Hippocampal formation (tissue), 2 donors: ENCODE measurements at regions not wholly inside any gene's neighbourhood (a gene's known extent, or its start where the extent isn't known, plus 50 kb on each side); places are given as distances from the start of the nearest gene placed in this dataset.
"Not testable (repeated sequence)": the region's sequence is repeated elsewhere in the genome, so short reads cannot be mapped to it uniquely, and the experiment has no call there.

Experiments used
- DNase-seq, 2 donors: peaks; one replicate each; lab custom pipeline; 2025; lab: John Stamatoyannopoulos, UW

DNA sequence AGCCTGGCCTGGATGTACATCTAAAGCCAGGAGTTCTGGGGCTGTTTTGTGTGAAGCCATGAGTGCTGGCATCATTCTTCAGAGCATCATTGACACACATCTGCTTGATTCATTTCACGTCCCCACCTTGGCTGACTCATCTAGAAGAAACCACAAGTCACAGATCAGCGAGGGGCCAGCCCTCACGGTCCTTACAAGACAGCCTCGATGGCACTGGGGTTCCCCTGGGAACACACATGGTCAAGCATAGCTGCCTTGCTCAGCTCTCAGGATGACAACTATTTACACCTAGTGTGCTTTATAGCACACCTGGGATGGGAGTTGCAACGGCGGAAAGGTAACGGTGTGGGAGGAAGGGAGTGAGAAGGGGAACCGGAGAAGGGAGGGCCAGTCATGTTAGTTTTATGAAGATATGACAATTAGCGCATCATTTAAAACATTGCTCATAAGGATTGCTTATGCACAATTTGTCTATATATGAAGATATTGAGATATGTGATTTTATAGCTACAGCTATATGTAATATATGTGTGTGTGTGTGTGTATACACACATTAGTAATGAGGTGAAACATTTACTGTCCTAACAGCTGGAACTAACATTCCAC, 227.1 kb downstream of the RPLP1 start:
- no peak for DNase-seq

DNA sequence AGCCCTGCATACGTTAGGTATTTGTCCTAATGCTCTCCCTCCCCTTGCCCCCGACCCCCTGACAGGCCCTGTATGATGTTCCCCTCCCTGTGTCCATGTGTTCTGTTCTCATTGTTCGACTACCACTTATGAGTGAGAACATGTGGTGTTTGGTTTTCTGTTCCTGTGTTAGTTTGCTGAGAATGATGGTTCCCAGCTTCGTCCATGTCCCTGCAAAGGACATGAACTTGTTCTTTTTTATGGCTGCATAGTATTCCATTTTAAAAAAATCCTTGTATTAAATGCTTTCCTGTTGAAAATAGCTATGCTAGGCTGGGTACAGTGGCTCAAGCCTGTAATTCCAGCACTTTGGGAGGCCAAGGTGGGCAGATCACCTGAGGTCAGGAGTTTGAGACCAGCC, 232.2 kb downstream of the RPLP1 start:
- DNase-seq = not testable (repeated sequence)

DNA sequence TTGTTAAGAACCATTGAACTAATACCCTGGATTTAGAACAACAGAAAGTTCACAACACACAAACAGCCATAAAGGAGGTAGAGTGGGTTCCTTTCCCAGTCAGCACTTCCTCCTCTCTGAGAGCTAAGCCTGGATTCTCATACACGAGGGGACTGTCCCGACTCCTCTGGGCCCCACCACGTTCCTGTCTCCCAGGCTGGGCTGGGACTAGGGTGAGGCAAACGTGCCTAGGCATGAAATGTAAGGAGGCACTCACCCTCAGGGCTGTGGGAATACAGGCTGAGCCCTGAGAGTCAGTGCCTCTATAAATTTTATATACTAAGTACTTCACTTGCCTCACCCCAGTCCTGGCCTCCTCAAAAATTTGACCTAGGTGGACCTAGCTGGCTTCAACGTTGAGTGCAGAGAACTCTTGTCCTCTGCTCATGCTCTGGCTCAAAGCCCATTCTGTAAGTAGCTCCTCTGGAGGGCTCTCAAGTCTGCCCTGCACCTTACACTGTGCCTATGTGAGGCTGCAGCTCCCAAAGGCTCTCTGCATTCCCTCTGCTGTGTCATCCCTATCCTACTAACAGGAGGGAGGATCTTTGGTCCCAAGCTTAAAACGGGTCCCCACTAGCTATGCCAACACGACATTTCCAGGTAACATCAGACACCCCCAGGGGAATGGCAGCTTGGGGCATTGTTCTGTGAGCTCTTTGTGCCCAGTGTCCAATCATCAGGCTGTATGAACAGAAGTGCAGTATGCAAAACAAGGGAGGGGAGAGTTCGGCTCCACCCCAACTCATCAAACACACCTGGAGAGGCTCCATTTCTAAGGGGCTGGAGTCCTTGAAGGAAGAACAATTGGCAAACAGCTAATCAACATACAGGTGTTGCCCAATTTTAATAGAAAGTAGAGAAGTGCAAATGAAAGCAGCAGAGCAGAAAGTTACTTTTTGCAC, 233.2 kb downstream of the RPLP1 start:
- DNase-seq = no peak

DNA sequence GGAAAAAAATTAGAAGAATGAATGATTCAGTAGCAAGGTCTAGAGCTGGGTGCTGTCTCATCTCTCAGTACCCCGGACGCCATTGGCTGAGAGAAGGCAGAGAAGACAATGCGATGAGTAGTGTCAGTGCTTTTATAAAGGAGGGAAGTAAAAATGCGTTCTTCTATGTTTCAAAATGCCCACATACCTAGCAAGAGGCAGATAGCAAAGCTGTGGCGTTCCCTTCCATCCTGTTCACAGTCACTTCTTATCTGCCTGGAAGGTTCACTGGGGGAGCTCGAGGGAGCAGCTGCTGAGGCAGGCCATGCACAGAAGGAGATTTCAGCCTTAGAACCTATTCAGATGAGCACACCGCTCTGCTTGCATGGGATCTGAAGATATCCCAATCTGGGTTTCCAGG, 234.0 kb downstream of the RPLP1 start:
- DNase-seq = no peak

DNA sequence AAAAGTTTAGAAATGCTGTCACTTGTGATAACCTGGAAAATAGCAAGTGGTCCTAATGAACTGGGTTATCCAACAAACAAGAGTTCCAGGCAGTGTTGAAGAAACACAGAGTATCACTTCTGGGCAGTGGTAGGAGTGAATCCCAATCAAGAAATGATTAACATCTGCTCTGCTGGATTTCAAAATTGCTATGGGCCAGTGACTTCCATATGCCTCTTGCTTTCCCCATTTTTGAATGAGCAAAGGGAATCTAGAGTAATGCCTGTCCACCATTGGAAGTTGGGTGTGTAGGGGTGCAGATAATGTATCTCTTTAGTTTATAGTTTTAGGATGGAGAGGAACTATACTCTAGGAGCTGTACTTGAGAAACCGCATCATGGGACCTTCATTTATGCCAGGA, 236.5 kb downstream of the RPLP1 start:
- DNase-seq = no peak

DNA sequence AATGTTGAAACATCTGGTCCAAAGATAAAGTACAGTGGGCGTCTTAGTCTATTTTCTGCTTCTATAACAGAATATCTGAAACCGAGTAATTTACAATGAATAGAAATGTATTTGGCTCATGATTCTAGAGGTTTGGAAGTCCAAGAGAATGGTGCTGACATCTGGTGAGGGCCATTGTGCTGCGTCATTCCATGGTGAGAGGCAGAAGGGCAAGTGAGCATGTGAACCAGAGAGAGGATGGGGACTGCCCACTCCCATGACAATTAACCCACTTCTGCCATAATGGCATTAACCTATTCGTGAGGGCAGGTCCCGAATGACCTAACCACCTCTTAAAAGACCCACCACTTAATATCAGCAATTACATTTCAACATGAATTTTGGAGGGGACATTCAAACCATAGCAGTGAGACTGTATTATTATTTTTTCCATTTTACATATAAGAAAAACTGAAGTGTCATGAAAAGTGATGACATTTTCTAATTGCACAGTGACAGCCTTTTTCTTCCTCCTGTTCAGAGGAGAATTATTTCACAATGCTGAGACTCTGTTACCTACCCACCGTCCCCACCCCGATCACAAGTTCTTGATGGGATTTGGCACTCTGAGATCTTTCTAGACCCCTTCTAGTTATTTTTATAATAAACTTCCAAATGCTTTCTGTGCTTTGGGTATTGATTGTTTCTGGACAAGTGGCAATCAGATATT, 238.8 kb downstream of the RPLP1 start:
- DNase-seq = no peak

DNA sequence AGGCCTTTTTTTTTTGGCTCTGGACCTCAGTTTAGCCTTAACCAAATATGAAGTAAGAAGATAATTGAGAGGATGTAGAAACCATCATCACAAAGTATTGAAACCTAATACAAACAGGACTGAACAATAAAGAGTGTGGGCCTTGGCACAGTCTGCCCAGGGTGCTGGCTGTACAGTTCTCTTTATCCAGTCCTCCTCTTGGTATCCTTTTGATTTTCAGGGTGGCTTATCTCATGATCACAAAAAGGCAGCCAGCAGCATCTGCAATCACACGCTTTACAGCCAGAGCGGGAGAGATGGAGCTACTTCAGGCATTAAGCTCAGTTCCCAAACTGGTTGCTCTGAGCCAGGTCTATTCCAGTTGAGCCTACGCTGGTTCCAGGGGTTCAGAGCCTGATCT, 239.7 kb downstream of the RPLP1 start:
- no peak for DNase-seq

DNA sequence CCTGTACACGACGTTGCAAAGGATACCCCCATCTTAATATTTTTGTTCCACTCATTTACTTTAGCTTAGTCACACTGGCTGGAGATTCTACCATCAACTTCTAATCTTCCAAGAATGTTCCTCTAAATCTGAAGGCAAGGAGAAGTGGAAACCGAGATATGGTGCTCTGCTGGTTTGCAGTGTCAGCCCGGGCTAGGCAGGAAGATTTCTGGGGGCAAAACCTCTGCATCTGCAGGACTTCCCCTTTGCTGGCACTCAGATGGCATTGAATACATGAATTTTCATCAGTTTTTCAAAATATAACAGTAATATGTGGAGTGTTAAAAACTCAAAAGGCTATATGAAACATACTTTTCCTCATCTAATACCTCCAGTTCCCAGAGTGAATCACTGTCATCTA, 240.4 kb downstream of the RPLP1 start:
- DNase-seq = no peak

DNA sequence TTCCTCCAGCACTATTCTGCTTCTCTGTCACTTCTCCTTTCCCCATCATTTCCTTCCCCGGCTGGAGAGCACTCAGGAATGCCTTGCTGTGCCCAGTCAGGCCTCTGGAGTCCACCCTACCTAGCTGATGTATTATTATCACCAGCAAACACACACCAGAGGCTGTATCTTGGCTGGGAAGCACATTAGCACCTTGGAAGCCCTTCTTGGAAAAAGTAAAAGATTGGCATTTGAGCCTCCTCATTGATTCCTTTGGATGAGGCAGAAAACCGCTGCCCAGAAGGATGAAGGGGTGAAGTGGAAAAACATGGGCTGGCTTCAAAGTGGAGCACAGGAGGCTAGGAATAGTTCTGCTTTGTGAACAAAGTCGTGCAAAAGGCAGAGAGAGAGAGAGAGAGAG, 244.3 kb downstream of the RPLP1 start:
- DNase-seq = no peak

DNA sequence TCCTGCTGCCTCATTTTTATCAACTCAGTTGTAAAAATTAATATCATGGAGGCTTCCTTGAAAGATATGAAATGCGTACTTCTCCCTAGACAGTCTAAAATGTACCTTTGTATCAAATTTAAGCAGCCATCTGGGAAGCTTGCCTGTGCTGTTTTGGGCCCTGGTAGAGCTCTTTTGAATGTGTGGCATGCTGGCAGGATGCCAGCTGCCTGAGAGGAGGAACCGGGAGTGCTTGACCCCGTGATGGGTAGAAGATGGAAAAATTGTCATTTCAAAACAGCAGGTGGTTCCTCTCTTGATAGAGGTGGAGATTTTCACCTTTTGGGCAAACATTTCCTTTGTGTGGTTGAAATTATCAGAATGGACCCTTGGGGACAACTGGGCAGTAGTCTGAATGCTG, 245.3 kb downstream of the RPLP1 start:
- DNase-seq = peak in 1 of 2 donors; percentile 8

DNA sequence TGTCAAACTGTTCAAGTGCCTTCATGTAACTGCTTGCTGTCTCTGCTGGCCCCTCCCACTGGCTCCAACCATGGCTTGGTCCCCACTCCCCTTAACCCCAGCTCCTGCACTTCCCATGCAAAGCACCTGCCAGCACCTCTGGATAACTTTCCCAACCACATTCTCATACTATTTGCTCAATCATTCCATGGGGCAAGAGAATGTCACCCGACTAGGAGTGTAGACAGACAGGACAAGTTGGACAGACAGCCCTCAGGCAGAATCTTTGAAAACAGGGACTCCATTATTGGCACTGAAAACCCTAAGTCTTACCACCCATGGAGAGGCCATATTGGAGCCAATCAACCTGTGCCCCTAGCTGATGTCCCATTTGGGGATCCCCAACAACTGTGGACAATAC, 246.5 kb downstream of the RPLP1 start:
- DNase-seq = no peak

DNA sequence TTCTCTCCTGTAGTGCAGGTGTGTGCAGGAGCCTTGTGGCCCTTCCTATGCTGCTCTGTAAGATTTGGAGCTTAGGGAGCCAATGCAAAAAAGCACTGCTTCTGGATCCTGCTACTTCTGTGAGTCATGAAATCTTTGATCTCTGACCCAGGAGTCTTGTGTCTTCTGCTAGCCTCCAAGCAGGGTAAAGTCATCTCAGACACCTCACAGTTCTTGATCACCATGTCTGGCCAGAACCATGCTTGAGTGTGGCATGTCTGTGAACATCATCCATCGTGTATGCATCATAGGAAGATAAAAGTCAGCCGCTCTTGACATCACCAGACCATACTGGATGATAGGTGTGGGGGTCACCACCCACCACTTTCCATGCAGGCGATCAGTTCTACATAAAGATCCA, 247.8 kb downstream of the RPLP1 start:
- no peak for DNase-seq

DNA sequence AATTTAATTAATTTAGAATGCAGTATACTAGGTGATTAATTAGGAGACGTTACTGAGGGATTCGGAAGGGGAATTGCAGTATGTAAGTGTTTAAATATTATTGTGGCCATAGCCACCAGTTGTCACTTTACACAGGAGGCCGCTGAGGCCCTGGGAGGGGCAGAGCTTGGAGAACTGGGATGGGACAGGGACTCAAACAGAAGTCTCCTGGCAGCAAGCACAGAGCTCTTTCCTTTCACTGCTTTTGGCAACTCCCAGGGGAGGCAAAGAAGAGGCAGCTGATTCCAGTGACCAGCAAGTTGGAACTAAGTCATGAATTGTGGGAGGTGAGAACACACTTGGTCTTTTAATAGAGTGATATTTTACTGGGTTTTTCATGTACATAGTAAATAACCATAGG, 248.6 kb downstream of the RPLP1 start:
- no peak for DNase-seq

DNA sequence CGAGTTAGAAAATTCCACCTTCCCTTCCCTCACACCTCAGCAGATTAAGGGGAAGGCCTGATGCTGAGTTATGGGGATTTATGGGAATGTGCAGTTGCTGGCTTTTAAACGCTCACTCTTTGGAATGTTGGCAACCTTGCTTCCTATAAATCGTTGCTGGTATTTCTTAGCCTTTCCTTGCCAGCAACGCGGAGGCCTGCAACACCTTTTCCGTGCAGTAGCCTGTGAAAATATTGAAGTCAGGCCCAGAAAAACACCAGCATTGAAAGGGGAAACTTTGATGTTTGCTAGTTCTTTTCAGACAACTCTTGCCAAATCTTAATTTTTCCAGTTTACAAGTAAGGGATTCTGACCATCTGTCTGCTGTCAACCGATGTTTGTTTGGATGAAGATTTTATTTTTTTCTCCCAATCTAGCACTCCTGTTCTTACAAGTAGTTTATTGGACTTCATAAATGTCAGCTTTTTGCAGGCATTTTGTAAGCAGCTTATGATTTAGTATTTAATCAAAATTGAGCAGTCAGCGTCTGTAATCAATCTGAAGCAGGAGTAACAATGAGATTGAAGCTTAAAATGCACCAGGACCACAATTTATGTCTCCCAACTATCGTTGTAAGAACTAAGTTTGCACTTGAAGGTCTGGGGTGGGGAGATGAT, 251.0 kb downstream of the RPLP1 start:
- no peak for DNase-seq

DNA sequence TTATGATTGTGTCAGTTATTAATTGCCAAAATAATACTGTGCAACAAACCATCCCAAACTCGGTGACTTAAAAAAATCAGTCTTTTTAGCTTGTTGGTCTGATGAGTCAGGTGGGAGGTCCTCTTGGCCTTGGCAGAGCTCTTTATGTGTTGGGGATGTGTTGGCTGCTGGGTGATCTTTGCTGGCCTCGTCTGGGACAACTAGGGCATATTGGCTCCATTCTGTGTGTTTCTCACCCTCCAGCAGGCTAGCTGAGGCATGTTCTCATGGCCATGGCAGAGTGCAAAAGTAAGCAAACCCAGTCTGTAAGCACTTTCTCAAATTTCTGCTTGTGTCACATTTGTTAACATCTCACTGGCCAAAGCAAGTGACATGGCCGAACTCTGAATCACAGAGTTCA, 251.6 kb downstream of the RPLP1 start:
- no peak for DNase-seq

DNA sequence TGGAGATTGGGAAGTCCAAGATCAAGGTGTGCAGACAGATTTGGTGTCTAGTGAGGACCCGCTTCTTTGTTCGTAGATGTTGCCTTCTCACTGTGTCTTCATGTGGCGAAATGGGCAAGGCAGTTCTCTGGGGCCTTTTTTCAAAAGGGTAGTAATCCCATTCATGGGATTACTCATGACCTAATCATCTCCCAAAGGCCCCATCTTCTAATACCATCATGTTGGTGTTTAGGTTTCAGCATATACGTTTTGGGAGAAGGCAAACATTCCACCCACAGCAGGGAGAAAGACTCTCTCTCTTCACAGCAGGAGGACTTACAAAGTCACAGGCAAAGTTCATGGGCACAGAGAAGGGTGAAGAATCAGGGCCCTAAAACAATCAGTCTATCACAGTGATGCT, 252.1 kb downstream of the RPLP1 start:
- DNase-seq = no peak

DNA sequence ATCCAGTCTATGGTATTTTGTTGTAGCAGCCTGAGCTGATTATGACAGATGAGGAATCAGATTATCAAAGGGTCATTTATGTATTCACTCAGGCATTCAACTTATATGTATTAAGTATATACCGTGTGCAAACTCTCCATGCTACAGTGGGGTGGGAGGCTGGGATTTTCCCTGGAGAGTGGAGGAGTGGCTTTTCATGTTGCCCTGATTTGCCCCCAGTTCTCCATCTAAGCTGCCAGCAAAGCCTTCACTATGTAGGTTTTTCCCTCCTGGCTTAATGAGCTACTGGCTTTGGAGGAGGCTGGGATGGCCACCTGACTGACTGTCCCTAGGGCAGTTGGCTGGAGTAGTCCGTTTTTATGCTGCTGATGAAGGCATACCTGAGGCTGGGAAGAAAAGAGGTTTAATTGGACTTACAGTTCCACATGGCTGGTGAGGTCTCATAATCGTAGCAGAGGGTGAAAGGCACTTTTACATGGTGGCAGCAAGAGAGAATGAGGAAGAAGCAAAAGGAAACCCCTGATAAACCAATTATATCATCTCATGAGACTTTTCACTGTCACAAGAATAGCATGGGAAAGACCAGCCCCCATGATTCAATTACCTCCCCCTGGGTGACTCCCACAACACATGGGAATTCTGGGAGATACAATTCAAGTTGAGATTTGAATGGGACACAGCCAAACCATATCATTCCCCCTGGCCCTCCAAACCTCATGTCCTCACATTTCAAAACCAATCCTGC, 253.9 kb downstream of the RPLP1 start:
- no peak for DNase-seq

DNA sequence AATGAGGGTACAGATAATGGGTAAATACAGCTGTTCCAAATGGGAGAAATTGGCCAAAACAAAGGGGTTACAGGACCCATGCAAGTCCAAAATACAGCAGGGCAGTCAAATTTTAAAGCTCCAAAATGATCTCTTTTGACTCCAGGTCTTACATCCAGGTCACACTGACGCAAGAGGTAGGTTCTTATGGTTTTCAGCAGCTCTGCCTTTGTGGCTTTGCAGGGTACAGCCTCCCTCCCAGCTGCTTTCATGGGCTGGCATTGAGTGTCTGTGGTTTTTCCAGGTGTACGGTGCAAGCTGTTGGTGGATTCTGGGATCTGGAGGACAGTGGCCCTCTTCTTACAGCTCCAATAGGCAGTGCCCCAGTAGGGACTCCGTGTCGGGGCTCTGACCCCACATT, 254.6 kb downstream of the RPLP1 start:
- DNase-seq = not testable (repeated sequence)

DNA sequence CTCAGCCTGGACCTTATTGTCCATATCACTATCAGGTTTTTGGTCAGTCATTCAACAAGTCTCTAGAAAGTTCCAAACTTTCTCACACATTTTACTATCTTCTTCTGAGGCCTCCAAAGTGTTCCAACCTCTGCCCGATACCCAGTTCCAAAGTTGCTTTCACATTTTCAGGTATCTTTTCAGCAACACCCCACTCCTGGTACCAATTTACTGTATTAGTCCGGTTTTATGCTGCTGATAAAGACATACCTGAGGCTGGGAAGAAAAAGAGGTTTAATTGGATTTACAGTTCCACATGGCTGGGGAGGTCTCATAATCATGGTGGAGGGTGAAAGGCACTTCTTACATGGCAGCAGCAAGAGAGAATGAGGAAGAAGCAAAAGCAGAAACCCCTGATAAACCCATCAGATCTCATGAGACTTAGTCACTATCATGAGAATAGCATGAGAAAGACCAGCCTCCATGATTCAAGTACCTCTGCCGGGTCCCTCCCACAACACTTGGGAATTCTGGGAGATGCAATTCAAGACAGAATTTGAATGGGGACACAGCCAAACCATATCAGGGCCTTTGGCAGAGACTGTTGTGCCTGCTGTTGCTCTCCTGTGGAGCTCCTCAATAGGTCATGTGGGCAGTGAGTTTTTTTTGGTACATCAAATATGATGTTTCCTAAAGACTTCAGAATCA, 256.0 kb downstream of the RPLP1 start:
- not testable (repeated sequence) for DNase-seq

DNA sequence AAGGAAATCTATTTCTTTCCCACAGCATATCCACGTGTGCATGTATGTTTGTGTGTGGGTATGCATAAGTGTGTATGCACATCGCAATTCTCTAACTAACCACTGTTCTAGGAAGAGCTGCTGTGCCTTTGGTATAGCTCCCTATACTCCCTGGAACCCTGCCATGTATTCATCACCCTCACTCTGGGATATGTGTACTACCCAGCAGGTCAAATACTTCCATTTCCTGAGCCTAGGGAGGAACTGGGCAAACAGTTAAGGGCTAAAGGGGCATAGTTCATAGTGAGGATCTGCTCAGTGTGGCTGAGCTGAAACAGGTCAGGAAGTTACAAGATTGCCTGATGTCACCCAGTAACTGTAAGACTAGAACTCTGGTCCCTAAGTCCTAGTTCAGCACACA, 260.4 kb downstream of the RPLP1 start:
- DNase-seq = no peak
